Spinal cord (tissue), 9 donors: ENCODE measurements at regions not wholly inside any gene's neighbourhood (a gene's known extent, or its start where the extent isn't known, plus 50 kb on each side); places are given as distances from the start of the nearest gene placed in this dataset.

ENCODE experiments used
- DNase-seq, 6 donors: peaks; one replicate each; pipeline versions ENCODE4 v3.0.0 to v3.0.0-alpha.2; 2013 to 2015; ENCODE audit warnings: low spot score in 6 of 6, low read depth in 4 of 6
- H3K27ac ChIP-seq: one replicate; pipeline ENCODE4 v1.5.1; 2013; ENCODE audit warnings: low read depth, low read length, control low read depth
- H3K27me3 ChIP-seq: one replicate; pipeline ENCODE4 v1.6.1; 2013; ENCODE audit warnings: low read length; ENCODE audit not compliant: control insufficient read depth, insufficient read depth
- H3K36me3 ChIP-seq: one replicate; pipeline ENCODE4 v1.6.1; 2013; ENCODE audit warnings: low read length; ENCODE audit not compliant: control insufficient read depth, insufficient read depth
- H3K4me1 ChIP-seq: one replicate; pipeline ENCODE4 v1.6.1; 2013; ENCODE audit warnings: low read length; ENCODE audit not compliant: control insufficient read depth, insufficient read depth
- H3K4me3 ChIP-seq: one replicate; pipeline ENCODE4 v1.5.1; 2013; ENCODE audit warnings: low read depth, low read length, control low read depth
- H3K9me3 ChIP-seq: one replicate; pipeline ENCODE4 v1.6.1; 2013; ENCODE audit warnings: low read length; ENCODE audit not compliant: control insufficient read depth, insufficient read depth
- WGBS: methylation state at CpG from one replicate; pipeline ENCODE4 v1.1.5; 2013; ENCODE audit warnings: missing lambda C conversion rate; ENCODE audit not compliant: insufficient coverage; 5-methylcytosine and 5-hydroxymethylcytosine counted together
- donor health status: healthy.

DNA sequence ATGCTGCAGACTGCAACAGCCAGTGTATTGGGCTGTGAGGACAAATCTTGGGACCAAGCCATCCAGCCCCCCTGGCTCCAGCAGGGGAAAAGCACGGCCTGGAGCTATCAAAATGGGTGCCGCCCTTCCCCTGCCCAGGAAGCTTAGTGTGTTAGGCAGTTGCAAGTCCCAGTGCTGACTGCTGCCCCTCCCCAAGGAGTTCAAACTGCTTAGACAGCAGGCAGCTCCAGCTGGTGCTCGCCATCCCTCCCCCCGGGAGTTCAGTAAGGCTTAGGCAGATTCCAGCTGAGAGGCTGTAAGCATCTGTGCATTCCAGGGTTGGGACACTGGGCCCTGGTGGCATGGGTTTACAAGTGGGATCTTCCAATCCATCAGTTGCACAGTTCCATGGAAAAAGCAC, 579.6 kb upstream of the NR5A2 start:
- WGBS: 82% methylated on average over 4 of the region's 4 CpGs
- peaks cover 2% of the 10 kb centered on the region for H3K9me3 ChIP-seq
- no peaks in the 10 kb centered on the region for H3K36me3 ChIP-seq
- H3K4me1 ChIP-seq: no peaks in the 10 kb centered on the region
- no peaks in the 10 kb centered on the region for H3K27me3 ChIP-seq
- H3K4me3 ChIP-seq: no peak overlapping the region
- no peak for DNase-seq
- no peak overlapping the region for H3K27ac ChIP-seq

DNA sequence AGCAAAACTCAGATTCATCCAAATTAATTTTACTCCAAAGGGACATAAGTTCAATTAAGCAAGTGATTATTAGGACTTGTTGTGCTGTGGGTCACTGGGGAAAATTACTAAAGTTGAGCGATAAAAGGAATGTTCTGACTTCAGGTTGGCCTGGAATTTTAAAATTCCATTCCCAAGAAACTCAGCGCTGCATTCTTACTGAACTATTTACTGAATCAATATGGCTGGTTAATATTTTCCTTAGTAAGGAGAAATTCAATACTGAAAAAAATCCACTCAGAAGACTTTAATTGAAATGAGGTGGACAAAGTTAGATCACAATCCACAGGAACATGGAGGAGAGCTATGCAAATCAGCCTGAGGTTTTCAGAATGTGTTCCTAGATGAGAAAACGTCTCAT, 578.9 kb upstream of the NR5A2 start:
- DNase-seq: no peak
- WGBS: no CpG with 5 or more reads among the region's 3 CpGs

DNA sequence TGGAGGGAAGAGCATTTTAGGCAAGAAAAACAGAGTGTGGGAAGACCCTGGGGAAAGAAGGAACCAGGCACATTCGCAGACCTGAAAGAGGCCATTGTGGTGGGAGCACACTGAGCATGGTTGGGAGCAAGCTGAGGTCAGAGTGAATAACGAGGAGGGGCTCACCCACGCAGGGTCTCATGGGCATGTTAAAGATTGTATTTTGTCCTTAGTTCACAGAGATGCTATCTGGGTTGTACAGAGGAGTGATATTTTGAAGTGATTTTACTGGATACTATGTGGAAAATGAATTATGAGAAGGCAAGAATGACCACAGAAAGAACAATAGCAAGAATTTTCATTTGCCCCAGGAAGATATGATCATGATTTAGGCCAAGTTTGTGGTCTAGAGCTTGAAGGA, 578.3 kb upstream of the NR5A2 start:
- Histone ChIP-seq H3K27ac (no peak overlapping the region), H3K9me3 (no peaks in the 10 kb centered on the region), H3K36me3 (no peaks in the 10 kb centered on the region), H3K27me3 (no peaks in the 10 kb centered on the region), H3K4me3 (no peak overlapping the region), H3K4me1 (no peaks in the 10 kb centered on the region)
- no peak for DNase-seq
- 68% methylated on average over 3 of the region's 3 CpGs for WGBS

More for the DNA sequence above, 578.9 kb upstream of the NR5A2 start:
- no peaks in the 10 kb centered on the region for H3K27me3 ChIP-seq
- no peaks in the 10 kb centered on the region for H3K36me3 ChIP-seq
- no peaks in the 10 kb centered on the region for H3K9me3 ChIP-seq
- H3K4me1 ChIP-seq: no peaks in the 10 kb centered on the region
- H3K4me3 ChIP-seq: no peak overlapping the region
- no peak overlapping the region for H3K27ac ChIP-seq

DNA sequence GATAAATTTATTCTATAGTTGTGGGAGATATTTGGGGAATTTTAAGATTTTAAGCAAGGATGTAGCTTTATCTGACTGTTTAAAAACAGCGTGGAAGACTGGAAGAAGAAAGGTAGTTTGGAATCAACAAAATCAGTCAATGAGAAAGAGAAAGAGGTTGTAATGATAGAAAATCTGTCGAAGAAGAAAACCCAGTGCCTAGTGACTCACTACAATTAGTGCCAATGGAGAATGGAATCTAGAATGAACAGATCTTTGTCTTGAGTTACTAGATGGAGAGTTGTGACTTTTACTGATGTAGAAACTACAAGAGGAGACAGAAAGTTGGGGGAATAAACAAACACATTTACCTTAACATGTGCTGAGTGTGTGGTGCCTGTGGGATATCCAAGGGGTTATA, 577.8 kb upstream of the NR5A2 start:
- Histone ChIP-seq H3K36me3 (no peaks in the 10 kb centered on the region), H3K4me1 (no peaks in the 10 kb centered on the region), H3K4me3 (no peak overlapping the region), H3K27ac (no peak overlapping the region), H3K27me3 (no peaks in the 10 kb centered on the region), H3K9me3 (no peaks in the 10 kb centered on the region)
- no peak for DNase-seq
- WGBS: 0% methylated on average over 1 of the region's 2 CpGs

DNA sequence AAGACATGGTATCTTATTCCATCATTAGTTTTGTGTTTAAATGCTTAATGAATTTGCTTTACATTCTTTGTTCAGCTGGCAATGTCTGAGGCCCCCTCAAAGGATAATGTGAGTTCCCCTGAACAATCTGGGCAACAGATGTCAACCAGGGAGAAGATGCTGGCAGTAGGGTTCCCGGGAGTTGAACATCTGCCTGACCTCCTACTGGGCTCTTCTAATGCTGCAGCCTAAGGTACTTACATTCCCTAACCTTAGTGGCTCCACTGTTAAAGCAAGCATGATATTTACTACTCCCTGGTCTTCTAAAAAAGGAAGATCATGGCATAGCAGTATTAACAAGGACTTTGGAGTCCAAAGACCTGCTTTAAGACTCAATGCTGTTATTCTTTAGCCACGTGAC, 574.9 kb upstream of the NR5A2 start:
- no CpG with 5 or more reads among the region's 2 CpGs for WGBS

DNA sequence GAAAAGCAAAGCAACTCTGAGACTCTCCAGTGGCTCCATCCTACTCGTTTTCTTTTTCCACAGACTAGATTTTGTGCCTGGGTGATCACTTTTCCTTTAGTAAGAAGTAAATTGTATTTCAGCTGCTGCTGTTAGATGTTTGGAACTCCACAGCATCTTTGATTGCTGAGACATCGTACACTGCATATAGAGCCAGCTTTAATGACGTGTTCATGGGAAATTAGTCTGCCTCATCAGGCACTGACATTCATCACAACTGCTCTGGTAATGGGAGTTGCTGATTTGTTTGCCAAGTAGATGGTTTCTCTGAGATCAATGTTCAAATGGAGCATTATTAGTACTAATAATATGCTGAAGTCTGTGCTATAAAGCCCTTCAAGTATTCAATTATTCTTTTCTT, 573.8 kb upstream of the NR5A2 start:
- Histone ChIP-seq H3K36me3 (no peaks in the 10 kb centered on the region), H3K9me3 (no peaks in the 10 kb centered on the region), H3K27ac (no peak overlapping the region), H3K27me3 (no peaks in the 10 kb centered on the region), H3K4me1 (no peaks in the 10 kb centered on the region), H3K4me3 (no peak overlapping the region)
- peak in 2 of 6 donors; percentile 36 to 74 for DNase-seq
- 60% methylated on average over 2 of the region's 3 CpGs for WGBS

More for the DNA sequence above, 574.9 kb upstream of the NR5A2 start:
- Histone ChIP-seq H3K9me3 (no peaks in the 10 kb centered on the region), H3K27me3 (no peaks in the 10 kb centered on the region), H3K4me1 (no peaks in the 10 kb centered on the region), H3K27ac (no peak overlapping the region), H3K36me3 (no peaks in the 10 kb centered on the region), H3K4me3 (no peak overlapping the region)
- DNase-seq: peak in 1 of 6 donors; percentile 19

DNA sequence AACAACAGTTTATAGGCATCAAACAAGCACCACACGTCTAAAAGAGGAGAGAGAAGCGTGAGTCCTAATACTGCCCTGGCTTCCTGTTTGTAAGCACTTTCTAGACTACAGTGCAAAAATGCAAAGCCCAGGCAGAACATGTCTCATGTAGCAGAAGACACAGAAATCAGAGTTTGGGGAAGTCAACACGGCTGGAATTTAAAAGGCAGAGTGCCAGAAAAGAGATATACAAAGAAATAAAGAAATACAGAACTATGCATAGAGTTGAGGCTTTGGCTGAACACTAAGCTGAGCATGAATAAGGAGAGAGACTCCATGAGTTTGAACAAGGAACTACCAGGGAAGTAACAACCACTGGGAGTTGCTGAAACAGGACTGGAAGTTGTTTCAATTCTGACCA, 566.6 kb upstream of the NR5A2 start:
- WGBS: no CpG with 5 or more reads among the region's 3 CpGs
- H3K9me3 ChIP-seq: no peaks in the 10 kb centered on the region
- no peaks in the 10 kb centered on the region for H3K27me3 ChIP-seq
- H3K4me3 ChIP-seq: no peak overlapping the region
- H3K36me3 ChIP-seq: no peaks in the 10 kb centered on the region
- H3K27ac ChIP-seq: no peak overlapping the region
- DNase-seq: no peak
- H3K4me1 ChIP-seq: no peaks in the 10 kb centered on the region

DNA sequence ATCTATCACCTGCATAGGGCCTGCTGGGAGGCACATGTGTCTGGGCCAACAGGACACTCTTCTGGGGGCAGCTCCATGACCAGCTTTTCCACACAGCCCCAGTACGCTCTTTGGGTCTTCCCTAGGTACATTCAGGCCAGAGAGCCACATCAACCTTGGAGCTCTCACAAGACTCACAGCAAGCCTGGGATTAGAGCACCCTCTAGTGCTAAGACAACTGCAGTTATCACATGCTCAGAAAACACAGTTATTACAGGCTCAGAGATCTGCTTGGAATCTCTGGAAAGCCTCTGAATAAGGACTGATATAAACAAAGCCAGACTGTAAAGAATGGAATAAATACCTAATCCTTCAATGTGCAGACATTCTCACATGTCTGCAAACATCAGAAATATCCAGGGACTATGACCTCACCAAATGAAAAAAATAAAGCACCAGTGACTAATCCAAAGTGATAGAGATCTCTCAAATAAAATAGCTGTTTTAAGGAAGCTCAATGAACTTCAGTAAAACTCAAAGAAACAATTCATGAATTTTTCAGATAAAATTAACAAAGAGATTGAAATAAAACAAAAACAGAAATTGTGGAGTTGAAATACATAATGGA, 563.9 kb upstream of the NR5A2 start:
- no peak for DNase-seq
- no peaks in the 10 kb centered on the region for H3K4me1 ChIP-seq
- no peak overlapping the region for H3K27ac ChIP-seq
- H3K4me3 ChIP-seq: no peak overlapping the region
- H3K36me3 ChIP-seq: no peaks in the 10 kb centered on the region
- H3K9me3 ChIP-seq: no peaks in the 10 kb centered on the region
- 93% methylated on average over 1 of the region's 1 CpG for WGBS
- H3K27me3 ChIP-seq: no peaks in the 10 kb centered on the region

DNA sequence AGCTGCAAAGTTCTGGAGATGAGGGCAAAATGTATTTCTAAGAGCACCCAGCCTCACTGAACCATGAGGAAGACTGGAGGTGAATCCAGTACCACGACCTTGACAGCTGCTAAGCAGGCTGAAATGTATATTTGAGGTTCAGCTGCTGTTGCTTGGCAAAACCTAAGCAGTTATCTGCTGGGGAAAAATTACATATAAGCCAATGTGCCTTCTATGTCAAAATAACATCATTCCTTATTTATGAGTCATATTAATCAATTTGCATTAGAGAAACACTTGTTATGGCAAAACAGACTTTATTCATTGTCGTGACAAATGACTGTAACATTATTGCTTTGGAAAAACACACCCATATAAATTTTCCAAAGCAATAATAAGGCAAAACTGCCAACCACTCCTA, 560.5 kb upstream of the NR5A2 start:
- H3K4me3 ChIP-seq: no peak overlapping the region
- no peaks in the 10 kb centered on the region for H3K9me3 ChIP-seq
- WGBS: 89% methylated on average over 1 of the region's 2 CpGs
- H3K36me3 ChIP-seq: no peaks in the 10 kb centered on the region
- H3K4me1 ChIP-seq: no peaks in the 10 kb centered on the region
- H3K27me3 ChIP-seq: no peaks in the 10 kb centered on the region
- DNase-seq: no peak
- no peak overlapping the region for H3K27ac ChIP-seq

DNA sequence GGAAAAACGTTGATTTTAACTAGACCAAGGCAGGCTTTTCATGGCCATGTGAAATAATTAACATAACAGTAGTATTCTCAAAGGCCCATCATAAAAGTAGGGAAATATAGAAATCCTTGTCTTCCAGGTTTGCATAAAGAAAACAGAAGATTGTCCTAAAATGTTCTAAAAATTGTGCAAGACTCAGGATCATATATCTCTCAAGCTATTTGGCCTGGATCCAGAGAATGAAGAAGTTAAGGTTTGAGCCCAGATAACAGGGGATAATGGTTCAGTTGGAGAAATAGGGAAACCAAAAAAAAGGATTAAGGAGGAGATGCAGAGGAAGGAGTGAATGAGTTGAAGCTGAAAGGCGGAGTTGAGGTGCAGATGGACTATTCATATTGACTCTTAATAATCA, 555.5 kb upstream of the NR5A2 start:
- no peaks in the 10 kb centered on the region for H3K27me3 ChIP-seq
- H3K4me1 ChIP-seq: no peaks in the 10 kb centered on the region
- DNase-seq: no peak
- no peaks in the 10 kb centered on the region for H3K9me3 ChIP-seq
- H3K4me3 ChIP-seq: no peak overlapping the region
- no peaks in the 10 kb centered on the region for H3K36me3 ChIP-seq
- WGBS: no CpG with 5 or more reads among the region's 2 CpGs
- no peak overlapping the region for H3K27ac ChIP-seq
